Thoracic aorta (tissue), 2 donors: ENCODE measurements at regions not wholly inside any gene's neighbourhood (a gene's known extent, or its start where the extent isn't known, plus 50 kb on each side); places are given as distances from the start of the nearest gene placed in this dataset.
"Not testable (repeated sequence)": the region's sequence is repeated elsewhere in the genome, so short reads cannot be mapped to it uniquely, and the experiment has no call there.

Experiments
- ATAC-seq: fragments of 150-250 bp; one replicate; pipeline ENCODE4 v1.8.0; 2017; ENCODE audit warnings: low read depth; ENCODE audit not compliant: insufficient number of reproducible peaks, low FRiP score
- DNase-seq: peaks from one replicate; pipeline ENCODE4 v3.0.0-alpha.2; 2020; ENCODE audit warnings: low spot score
- H3K27ac ChIP-seq, 2 donors: fragments of 200-600 bp; sonication (generic); 1 replicate in 1 of 2; 2 replicates in 1 of 2; pipeline ENCODE4 v1.5.1; 2016; ENCODE audit warnings: mild to moderate bottlenecking in 2 of 2, moderate library complexity in 2 of 2
- H3K27me3 ChIP-seq: fragments of 200-600 bp; sonication (generic); replicated peaks from 2 replicates; pipeline ENCODE4 v1.6.0; 2016; ENCODE audit warnings: mild to moderate bottlenecking; ENCODE audit not compliant: insufficient read depth
- H3K36me3 ChIP-seq: fragments of 200-600 bp; sonication (generic); one replicate; pipeline ENCODE4 v1.5.1; 2016
- H3K4me1 ChIP-seq, 2 donors: fragments of 200-600 bp; sonication (generic); 1 replicate in 1 of 2; 2 replicates in 1 of 2; pipeline versions ENCODE4 v1.5.1 to v1.6.0; 2016; ENCODE audit warnings: low read depth in 2 of 2, mild to moderate bottlenecking in 1 of 2; ENCODE audit not compliant: control insufficient read depth in 1 of 2
- H3K4me3 ChIP-seq: fragments of 200-600 bp; sonication (generic); 2 replicates; pipeline ENCODE4 v1.5.1; 2016; ENCODE audit warnings: mild to moderate bottlenecking
- H3K9me3 ChIP-seq: fragments of 200-600 bp; sonication (generic); 2 replicates; pipeline ENCODE4 v1.5.1; 2016
- TF ChIP-seq, protein P1 (sequence below): fragments of 200-600 bp; sonication (generic); IDR thresholded peaks from one replicate; pipeline ENCODE4 v1.5.1; 2019; ENCODE audit warnings: antibody characterized with exemption

- DNase-seq = no peak
- Histone ChIP-seq H3K4me1 (peaks cover 2 to 16% of the 10 kb centered on the region in 2 donors), H3K27ac (peak overlapping the region; percentile 17 to 67), H3K9me3 (no peaks in the 10 kb centered on the region), H3K36me3 (no peaks in the 10 kb centered on the region), H3K4me3 (peak overlapping the region; percentile 16), H3K27me3 (no peaks in the 10 kb centered on the region)
- TF ChIP-seq, protein P1, sequence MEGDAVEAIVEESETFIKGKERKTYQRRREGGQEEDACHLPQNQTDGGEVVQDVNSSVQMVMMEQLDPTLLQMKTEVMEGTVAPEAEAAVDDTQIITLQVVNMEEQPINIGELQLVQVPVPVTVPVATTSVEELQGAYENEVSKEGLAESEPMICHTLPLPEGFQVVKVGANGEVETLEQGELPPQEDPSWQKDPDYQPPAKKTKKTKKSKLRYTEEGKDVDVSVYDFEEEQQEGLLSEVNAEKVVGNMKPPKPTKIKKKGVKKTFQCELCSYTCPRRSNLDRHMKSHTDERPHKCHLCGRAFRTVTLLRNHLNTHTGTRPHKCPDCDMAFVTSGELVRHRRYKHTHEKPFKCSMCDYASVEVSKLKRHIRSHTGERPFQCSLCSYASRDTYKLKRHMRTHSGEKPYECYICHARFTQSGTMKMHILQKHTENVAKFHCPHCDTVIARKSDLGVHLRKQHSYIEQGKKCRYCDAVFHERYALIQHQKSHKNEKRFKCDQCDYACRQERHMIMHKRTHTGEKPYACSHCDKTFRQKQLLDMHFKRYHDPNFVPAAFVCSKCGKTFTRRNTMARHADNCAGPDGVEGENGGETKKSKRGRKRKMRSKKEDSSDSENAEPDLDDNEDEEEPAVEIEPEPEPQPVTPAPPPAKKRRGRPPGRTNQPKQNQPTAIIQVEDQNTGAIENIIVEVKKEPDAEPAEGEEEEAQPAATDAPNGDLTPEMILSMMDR = no peak
- no peak for ATAC-seq
These were observed 104.1 kb downstream of the ATXN3L start for GRCh38 chrX:13215729-13216128.

DNA sequence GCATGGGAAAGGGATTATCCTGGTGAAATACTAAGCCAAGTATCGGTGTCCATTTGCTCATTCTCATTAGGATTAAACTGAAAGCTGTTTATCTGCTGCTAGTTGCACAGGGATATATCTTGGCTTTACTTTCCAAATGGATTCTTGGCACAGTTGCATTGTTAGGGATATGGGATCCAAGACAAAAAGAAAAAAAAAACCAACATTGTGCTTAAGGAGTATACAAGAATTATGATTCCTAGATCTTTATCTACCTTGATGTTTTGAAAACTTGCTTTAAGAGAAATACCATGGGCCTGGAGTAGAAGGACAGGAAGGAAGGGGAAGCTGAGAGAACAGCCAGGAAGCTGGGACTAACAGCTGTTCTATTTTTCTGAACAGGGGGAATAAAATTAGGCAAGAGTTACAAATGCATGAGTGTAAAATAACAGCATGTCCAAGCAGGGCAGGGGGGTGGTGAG, 107.6 kb downstream of the ATXN3L start:
- H3K4me1 ChIP-seq = peaks cover 2 to 16% of the 10 kb centered on the region in 2 donors
- H3K27ac ChIP-seq = peak overlapping the region in 1 of 2 donors; percentile 16
- no peaks in the 10 kb centered on the region for H3K27me3 ChIP-seq
- TF ChIP-seq, protein P1 = no peak
- no peaks in the 10 kb centered on the region for H3K9me3 ChIP-seq
- H3K36me3 ChIP-seq = no peaks in the 10 kb centered on the region
- ATAC-seq (no peak), DNase-seq (no peak)
- H3K4me3 ChIP-seq = no peak overlapping the region

DNA sequence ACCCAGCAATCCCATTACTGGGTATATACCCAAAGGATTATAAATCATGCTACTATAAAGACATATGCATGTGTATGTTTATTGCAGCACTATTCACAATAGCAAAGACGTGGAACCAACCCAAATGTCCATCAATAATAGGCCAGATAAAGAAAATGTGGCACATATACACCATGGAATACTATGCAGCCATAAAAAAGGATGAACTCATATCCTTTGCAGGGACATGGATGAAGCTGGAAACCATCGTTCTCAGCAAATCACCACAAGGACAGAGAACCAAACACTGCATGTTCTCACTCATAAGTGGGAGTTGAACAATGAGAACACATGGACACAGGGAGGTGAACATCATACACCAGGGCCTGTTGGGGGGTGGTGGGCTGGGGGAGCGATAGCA, 109.7 kb downstream of the ATXN3L start:
- DNase-seq, H3K27ac ChIP-seq, ATAC-seq, H3K9me3 ChIP-seq, H3K27me3 ChIP-seq, H3K4me3 ChIP-seq, H3K36me3 ChIP-seq, H3K4me1 ChIP-seq: not testable (repeated sequence)

DNA sequence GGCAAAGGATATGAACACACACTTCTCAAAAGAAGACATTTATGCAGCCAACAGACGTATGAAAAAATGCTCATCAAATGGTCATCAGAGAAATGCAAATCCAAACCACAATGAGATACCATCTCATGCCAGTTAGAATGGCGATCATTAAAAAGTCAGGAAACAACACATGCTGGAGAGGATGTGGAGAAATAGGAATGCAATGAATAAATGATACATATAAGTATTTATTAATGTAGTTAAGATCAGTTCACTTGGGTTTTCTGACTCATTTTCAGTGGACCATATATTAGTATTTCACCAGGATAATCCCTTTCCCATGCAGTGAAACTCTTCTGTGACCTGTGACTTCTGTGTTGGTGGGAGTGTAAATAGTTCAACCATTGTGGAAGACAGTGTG, 110.1 kb downstream of the ATXN3L start:
- ATAC-seq, H3K36me3 ChIP-seq, H3K27ac ChIP-seq, H3K27me3 ChIP-seq, H3K4me1 ChIP-seq, DNase-seq, H3K9me3 ChIP-seq, H3K4me3 ChIP-seq: not testable (repeated sequence)

DNA sequence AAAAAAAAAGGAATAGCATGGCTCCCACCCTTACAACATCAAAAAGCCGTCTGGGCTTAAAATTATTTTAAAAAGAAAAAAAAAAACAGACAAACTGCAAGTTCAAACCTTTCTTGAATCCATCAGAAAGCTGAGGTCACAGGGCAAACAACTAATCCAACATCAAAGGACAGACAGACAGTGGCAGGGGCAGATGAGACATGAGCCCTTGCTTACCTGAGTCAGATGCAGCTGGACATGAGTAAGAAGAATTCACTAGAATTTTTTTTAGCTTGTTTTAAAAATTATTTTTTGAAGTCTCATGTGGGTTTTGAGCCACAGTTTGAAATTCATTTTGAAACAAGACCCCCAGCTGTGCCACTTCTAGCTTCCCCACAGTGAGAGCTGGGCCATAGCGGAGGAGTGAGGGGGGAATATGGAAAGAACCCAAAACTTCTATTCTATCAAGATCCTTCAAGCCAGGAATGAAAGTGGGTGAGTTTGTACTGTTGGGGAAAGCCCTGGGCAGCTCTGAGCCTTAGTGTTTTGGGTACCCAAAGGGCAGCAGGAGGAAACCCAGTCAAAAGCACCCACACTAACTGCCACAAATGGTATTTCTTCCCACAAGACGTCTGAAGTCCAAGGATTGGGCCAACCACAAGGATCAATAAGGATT, 111.4 kb downstream of the ATXN3L start:
- Histone ChIP-seq H3K9me3 (no peaks in the 10 kb centered on the region), H3K27me3 (no peaks in the 10 kb centered on the region), H3K36me3 (no peaks in the 10 kb centered on the region), H3K4me1 (peaks cover 2 to 6% of the 10 kb centered on the region in 2 donors), H3K27ac (no peak overlapping the region), H3K4me3 (no peak overlapping the region)
- ATAC-seq (no peak), DNase-seq (no peak)
- TF ChIP-seq, protein P1 = no peak

DNA sequence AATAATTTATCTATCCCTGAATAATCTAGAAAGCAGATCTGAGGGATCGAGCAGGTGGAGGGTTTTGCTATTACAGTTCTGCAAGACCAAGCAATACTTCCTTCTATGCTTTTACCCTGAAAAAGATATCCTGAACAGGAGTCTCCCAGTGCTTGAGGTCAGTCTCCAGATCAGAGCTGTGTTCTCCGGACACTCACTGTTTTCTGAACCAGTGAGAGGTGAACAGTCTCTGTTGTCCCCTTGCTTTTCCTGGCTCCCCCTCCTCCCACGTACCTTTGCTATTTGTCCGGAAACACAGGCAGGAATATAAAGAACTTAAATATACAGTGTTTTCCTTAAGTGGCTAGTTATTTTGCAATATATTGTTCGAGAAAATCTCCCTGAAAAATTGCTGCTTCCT, 116.6 kb downstream of the ATXN3L start:
- DNase-seq (no peak), ATAC-seq (no peak)
- Histone ChIP-seq H3K27me3 (no peaks in the 10 kb centered on the region), H3K9me3 (no peaks in the 10 kb centered on the region), H3K4me3 (no peak overlapping the region), H3K27ac (no peak overlapping the region), H3K4me1 (peaks cover 0 to 5% of the 10 kb centered on the region in 2 donors), H3K36me3 (no peaks in the 10 kb centered on the region)
- TF ChIP-seq, protein P1 = no peak
